ENCODE measurements at regions not wholly inside any gene's neighbourhood (a gene's known extent, or its start where the extent isn't known, plus 50 kb on each side); places are given as distances from the start of the nearest gene placed in this dataset.

DNA sequence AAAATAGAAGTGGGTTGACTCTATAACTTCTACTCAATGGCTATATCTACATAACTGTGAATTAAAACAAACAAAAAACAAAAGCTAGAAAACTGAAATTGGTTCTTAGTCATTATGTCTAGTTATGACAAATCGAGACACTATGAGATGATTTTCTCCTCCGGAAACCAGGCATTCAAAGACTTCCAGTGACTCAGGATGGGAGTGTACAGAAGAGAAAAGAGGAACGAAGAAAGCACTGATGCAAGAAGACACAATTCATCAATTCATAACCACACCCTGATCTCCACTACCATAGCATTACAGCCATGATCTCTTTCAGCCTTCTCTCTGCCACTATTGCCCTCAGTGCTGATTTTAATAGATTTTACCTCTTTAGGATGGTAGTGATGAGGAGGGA lies 253.6 kb downstream of the CBLL2 start:
- DNase-seq: peak; percentile 72
- Mint-ChIP-seq H3K27ac (peak overlapping the region; percentile 77), H3K9me3 (no peaks in the 10 kb centered on the region), H3K36me3 (ENCODE audit: low read depth) (no peaks in the 10 kb centered on the region), H3K27me3 (ENCODE audit: insufficient read depth) (peaks cover 2% of the 10 kb centered on the region; the same call in 1 of the 2 replicates), H3K4me1 (ENCODE audit: low read depth) (peaks cover 15% of the 10 kb centered on the region), H3K4me3 (peak overlapping the region; percentile 27; the same call in 1 of the 2 replicates)
- TF ChIP-seq, protein P1, sequence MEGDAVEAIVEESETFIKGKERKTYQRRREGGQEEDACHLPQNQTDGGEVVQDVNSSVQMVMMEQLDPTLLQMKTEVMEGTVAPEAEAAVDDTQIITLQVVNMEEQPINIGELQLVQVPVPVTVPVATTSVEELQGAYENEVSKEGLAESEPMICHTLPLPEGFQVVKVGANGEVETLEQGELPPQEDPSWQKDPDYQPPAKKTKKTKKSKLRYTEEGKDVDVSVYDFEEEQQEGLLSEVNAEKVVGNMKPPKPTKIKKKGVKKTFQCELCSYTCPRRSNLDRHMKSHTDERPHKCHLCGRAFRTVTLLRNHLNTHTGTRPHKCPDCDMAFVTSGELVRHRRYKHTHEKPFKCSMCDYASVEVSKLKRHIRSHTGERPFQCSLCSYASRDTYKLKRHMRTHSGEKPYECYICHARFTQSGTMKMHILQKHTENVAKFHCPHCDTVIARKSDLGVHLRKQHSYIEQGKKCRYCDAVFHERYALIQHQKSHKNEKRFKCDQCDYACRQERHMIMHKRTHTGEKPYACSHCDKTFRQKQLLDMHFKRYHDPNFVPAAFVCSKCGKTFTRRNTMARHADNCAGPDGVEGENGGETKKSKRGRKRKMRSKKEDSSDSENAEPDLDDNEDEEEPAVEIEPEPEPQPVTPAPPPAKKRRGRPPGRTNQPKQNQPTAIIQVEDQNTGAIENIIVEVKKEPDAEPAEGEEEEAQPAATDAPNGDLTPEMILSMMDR (IDR thresholded peaks at IDR 0.05): no peak

GRCh38 chrX:22527302-22527701 lies 254.6 kb downstream of the CBLL2 start:
- Mint-ChIP-seq H3K27me3 (ENCODE audit: insufficient read depth) (peaks cover 2% of the 10 kb centered on the region; the same call in 1 of the 2 replicates), H3K27ac (no peak overlapping the region), H3K36me3 (ENCODE audit: low read depth) (no peaks in the 10 kb centered on the region), H3K9me3 (no peaks in the 10 kb centered on the region), H3K4me1 (ENCODE audit: low read depth) (peaks cover 15% of the 10 kb centered on the region), H3K4me3 (no peak overlapping the region)
- no peak for DNase-seq
- TF ChIP-seq, protein P1 (IDR thresholded peaks at IDR 0.05): no peak

- Mint-ChIP-seq H3K27ac (no peak overlapping the region), H3K4me3 (no peak overlapping the region), H3K4me1 (ENCODE audit: low read depth) (peaks cover 29% of the 10 kb centered on the region)
Observed at GRCh38 chrX:22533898-22534297, 261.2 kb downstream of the CBLL2 start.

DNA sequence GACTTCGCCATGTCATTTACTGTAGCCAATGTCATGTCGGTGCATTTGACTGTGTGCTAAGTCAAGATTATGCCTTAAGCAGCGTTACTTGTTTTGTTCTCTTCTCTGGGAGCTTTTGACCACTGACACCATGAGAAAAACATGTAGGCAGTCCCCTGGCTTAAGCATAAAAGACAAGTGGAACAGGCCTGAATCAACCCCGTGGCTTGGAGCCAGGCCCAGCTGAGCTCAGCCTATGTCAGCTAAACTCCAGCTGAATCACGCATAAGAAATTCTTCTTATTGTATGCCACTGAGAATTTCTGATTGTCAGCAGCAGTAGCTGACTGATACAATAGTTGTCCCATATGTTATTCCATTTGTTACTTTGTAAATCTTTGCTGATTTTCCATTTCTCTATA lies 261.9 kb downstream of the CBLL2 start:
- H3K9me3 Mint-ChIP-seq: no peaks in the 10 kb centered on the region
- no peak overlapping the region for H3K27ac Mint-ChIP-seq
- no peaks in the 10 kb centered on the region for H3K27me3 Mint-ChIP-seq (ENCODE audit: insufficient read depth)
- TF ChIP-seq, protein P1 (IDR thresholded peaks at IDR 0.05): no peak
- H3K4me3 Mint-ChIP-seq: no peak overlapping the region
- H3K36me3 Mint-ChIP-seq (ENCODE audit: low read depth): no peaks in the 10 kb centered on the region
- peak; percentile 82 for DNase-seq
- peaks cover 33% of the 10 kb centered on the region for H3K4me1 Mint-ChIP-seq (ENCODE audit: low read depth)

More at GRCh38 chrX:22533898-22534297, 261.2 kb downstream of the CBLL2 start:
- Mint-ChIP-seq H3K36me3 (ENCODE audit: low read depth) (no peaks in the 10 kb centered on the region), H3K27me3 (ENCODE audit: insufficient read depth) (peaks cover 2% of the 10 kb centered on the region; the same call in 1 of the 2 replicates), H3K9me3 (no peaks in the 10 kb centered on the region)
- DNase-seq: no peak
- TF ChIP-seq, protein P1 (IDR thresholded peaks at IDR 0.05): no peak

DNA sequence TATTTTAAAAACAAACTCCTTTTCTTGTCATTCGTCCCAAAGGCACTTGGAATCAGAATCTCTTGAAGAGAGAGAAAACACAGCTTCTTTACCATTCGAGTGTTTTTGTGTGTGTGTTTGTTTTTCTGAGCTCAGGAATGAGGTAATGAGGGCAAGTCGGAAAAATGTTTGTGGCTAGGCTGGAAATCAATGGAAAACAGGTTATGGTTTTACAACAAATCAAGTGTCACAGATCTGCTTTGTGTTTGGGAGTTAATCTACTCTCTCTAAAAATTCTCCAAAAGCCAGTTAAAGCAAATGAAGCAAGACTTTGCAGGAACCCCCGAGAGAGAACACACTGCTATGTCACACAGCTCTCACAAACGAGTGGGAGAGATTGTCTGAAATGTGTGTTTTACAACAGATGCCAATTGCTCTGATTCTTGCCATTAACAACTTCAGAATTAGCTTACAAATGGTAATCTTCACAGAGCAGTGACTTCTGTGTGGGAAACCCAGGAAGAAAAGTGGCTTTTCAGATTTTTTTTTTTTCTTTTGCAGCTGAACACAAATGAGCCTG lies 264.1 kb downstream of the CBLL2 start:
- H3K9me3 Mint-ChIP-seq: no peaks in the 10 kb centered on the region
- 0 out of 2 replicates have a peak overlapping the region, but pooled peaks have one; percentile 2 for H3K27ac Mint-ChIP-seq

More for the DNA sequence above, 264.1 kb downstream of the CBLL2 start:
- TF ChIP-seq, protein P1 (IDR thresholded peaks at IDR 0.05): no peak
- Mint-ChIP-seq H3K27me3 (ENCODE audit: insufficient read depth) (no peaks in the 10 kb centered on the region), H3K4me1 (ENCODE audit: low read depth) (peaks cover 38% of the 10 kb centered on the region), H3K36me3 (ENCODE audit: low read depth) (no peaks in the 10 kb centered on the region), H3K4me3 (no peak overlapping the region)
- no peak for DNase-seq
